ENCODE measurements at regions not wholly inside any gene's neighbourhood (a gene's known extent, or its start where the extent isn't known, plus 50 kb on each side); places are given as distances from the start of the nearest gene placed in this dataset.

DNA sequence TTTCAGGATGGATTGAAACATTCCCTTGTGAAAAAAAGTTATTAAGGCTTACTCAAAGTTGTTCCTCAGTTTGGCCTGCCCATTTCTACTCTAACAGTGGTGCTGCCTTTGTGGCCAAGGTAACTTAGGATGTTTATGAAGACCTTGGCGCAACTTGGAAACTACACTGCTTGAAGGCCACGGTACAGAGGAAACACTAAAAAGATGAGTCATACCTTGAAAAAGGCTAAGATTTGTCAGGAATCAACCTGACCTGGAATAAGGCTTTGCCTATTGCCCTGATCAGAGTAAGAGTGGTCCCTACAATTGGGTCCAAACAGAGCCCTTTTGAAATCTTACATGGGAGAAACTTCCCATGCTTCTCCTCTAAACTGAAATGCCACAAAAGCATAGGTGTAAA lies 119.9 kb upstream of the MOCS1 start:
- Histone ChIP-seq H3K9me3 (ENCODE audit: control insufficient read depth, insufficient read depth, low read length) (no peaks in the 10 kb centered on the region), H3K36me3 (ENCODE audit: control insufficient read depth, insufficient read depth, low read length) (no peaks in the 10 kb centered on the region), H3K27me3 (ENCODE audit: control insufficient read depth, insufficient read depth, low read length) (no peaks in the 10 kb centered on the region), H3K27ac (ENCODE audit: low read depth, low read length) (no peak overlapping the region), H3K4me1 (ENCODE audit: control insufficient read depth, insufficient read depth, low read length) (no peaks in the 10 kb centered on the region), H3K4me3 (ENCODE audit: low read depth, low read length) (no peak overlapping the region)
- no peak for DNase-seq (ENCODE audit: low read depth in 4 of 6, low spot score in 6 of 6)
- 82% methylated on average over 2 of the region's 2 CpGs for whole genome bisulfite sequencing (ENCODE audit: insufficient coverage)

DNA sequence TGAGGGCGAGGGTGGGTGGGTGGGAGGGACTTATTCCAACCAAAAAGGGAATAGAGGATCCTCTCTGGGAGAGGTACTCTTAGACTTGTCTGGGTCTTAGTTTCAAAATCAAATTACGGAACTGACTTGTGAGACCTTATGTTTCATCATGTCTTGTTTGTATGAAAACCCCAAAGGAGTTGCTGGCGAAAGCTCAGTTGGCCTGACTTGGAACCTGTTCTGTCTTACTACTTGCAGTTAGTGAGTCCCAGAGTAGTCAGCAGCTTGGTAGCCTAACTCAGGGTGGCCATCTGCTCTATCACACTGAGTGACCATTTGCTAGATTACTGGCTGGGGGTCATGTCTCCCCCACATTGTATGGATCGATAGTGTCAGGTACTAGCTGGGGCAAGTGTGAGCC lies 114.9 kb upstream of the MOCS1 start:
- WGBS (ENCODE audit: insufficient coverage): 94% methylated on average over 3 of the region's 4 CpGs
- no peaks in the 10 kb centered on the region for H3K27me3 ChIP-seq (ENCODE audit: control insufficient read depth, insufficient read depth, low read length)
- H3K4me1 ChIP-seq (ENCODE audit: control insufficient read depth, insufficient read depth, low read length): no peaks in the 10 kb centered on the region
- H3K27ac ChIP-seq (ENCODE audit: low read depth, low read length): no peak overlapping the region
- no peaks in the 10 kb centered on the region for H3K9me3 ChIP-seq (ENCODE audit: control insufficient read depth, insufficient read depth, low read length)
- no peak for DNase-seq (ENCODE audit: low read depth in 4 of 6, low spot score in 6 of 6)
- no peak overlapping the region for H3K4me3 ChIP-seq (ENCODE audit: low read depth, low read length)
- no peaks in the 10 kb centered on the region for H3K36me3 ChIP-seq (ENCODE audit: control insufficient read depth, insufficient read depth, low read length)

DNA sequence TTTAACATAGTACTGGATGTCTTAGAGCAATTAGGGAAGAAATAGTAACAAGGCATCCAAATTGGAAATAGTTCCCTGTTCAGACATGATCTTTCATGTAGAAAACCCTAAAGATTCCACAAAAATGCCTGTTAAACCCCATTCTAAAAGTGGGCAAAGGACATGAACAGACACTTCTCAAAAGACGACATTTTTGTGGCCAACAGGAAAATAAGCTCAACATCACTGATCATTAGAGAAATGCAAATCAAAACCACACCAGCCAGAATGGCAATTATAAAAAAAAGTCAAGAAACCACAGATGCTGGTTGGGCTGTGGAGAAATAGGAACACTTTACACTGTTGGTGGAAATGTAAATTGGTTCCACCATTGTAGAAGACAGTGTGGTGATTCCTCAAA lies 109.9 kb upstream of the MOCS1 start:
- Histone ChIP-seq H3K4me1 (ENCODE audit: control insufficient read depth, insufficient read depth, low read length) (no peaks in the 10 kb centered on the region), H3K36me3 (ENCODE audit: control insufficient read depth, insufficient read depth, low read length) (no peaks in the 10 kb centered on the region), H3K9me3 (ENCODE audit: control insufficient read depth, insufficient read depth, low read length) (no peaks in the 10 kb centered on the region), H3K27ac (ENCODE audit: low read depth, low read length) (no peak overlapping the region), H3K4me3 (ENCODE audit: low read depth, low read length) (no peak overlapping the region), H3K27me3 (ENCODE audit: control insufficient read depth, insufficient read depth, low read length) (no peaks in the 10 kb centered on the region)
- 89% methylated on average over 1 of the region's 1 CpG for WGBS (ENCODE audit: insufficient coverage)
- no peak for DNase-seq (ENCODE audit: low read depth in 4 of 6, low spot score in 6 of 6)

DNA sequence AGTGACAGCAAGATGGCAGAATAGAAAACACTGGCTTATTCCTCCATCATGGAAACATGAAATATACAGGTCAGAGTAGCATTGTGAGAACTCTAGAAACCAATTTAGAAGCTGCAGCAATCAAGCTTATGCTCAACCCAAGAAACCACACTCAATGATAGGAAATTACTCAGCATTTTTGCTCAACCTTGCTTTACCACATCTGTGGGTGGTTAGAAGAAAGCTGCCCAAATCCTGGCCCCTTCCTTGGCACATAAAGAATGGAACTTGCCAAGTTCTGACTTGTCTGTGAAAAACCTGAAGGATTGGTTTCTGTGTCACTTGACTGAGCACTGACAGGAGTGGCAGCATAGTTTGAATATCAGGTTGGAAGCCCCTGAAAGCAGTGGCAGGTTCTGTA lies 108.0 kb upstream of the MOCS1 start:
- H3K9me3 ChIP-seq (ENCODE audit: control insufficient read depth, insufficient read depth, low read length): no peaks in the 10 kb centered on the region
- no peaks in the 10 kb centered on the region for H3K4me1 ChIP-seq (ENCODE audit: control insufficient read depth, insufficient read depth, low read length)
- DNase-seq (ENCODE audit: low read depth in 4 of 6, low spot score in 6 of 6): no peak
- no peaks in the 10 kb centered on the region for H3K36me3 ChIP-seq (ENCODE audit: control insufficient read depth, insufficient read depth, low read length)
- no peak overlapping the region for H3K4me3 ChIP-seq (ENCODE audit: low read depth, low read length)
- H3K27me3 ChIP-seq (ENCODE audit: control insufficient read depth, insufficient read depth, low read length): no peaks in the 10 kb centered on the region
- no peak overlapping the region for H3K27ac ChIP-seq (ENCODE audit: low read depth, low read length)

DNA sequence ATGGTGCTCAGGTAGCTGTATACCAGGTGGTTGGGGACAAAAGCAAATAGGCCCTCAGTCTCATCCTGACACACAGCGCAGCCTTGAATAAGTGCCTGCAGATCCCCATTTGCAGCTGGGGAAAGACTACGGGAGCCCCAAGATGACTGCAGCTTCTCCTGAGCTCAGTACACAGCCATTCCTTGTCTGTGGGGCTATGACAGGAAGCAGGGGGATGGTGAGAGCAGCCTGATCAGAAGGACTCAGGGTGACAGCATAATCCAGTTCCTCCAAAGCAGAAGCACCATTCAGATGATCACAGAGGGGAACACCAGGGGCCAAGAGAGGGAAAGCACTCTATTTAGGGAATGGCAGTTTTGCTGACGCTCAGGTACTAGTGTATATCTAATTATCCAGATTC lies 104.8 kb upstream of the MOCS1 start:
- DNase-seq (ENCODE audit: low read depth in 4 of 6, low spot score in 6 of 6): peak in 1 of 6 donors; percentile 1
- Histone ChIP-seq H3K4me1 (ENCODE audit: control insufficient read depth, insufficient read depth, low read length) (no peaks in the 10 kb centered on the region), H3K27me3 (ENCODE audit: control insufficient read depth, insufficient read depth, low read length) (no peaks in the 10 kb centered on the region), H3K9me3 (ENCODE audit: control insufficient read depth, insufficient read depth, low read length) (no peaks in the 10 kb centered on the region), H3K36me3 (ENCODE audit: control insufficient read depth, insufficient read depth, low read length) (no peaks in the 10 kb centered on the region), H3K27ac (ENCODE audit: low read depth, low read length) (no peak overlapping the region), H3K4me3 (ENCODE audit: low read depth, low read length) (no peak overlapping the region)
- WGBS (ENCODE audit: insufficient coverage): 82% methylated on average over 2 of the region's 3 CpGs

DNA sequence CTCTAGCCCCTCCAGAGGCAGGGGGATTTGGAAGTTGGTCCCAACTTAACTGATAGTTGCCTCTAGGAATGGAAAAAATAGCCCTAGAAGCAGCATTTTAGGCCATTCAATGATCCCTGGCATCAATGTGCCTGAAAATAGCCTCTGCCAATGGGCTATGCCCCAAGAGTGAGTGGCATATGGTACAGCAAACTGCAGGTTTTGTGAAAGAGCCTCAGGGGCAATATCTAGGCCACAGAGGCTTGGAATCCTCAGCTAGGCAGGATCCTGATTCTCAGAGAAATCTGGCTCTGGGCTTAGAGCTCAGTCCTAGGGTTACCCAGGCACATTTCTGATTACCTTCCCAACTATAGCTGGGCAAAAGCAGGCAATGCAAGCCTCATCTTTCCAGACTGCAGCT lies 104.4 kb upstream of the MOCS1 start:
- H3K4me3 ChIP-seq (ENCODE audit: low read depth, low read length): no peak overlapping the region
- H3K4me1 ChIP-seq (ENCODE audit: control insufficient read depth, insufficient read depth, low read length): no peaks in the 10 kb centered on the region
- no peaks in the 10 kb centered on the region for H3K27me3 ChIP-seq (ENCODE audit: control insufficient read depth, insufficient read depth, low read length)
- peak in 2 of 6 donors; percentile 5 for DNase-seq (ENCODE audit: low read depth in 4 of 6, low spot score in 6 of 6)
- H3K27ac ChIP-seq (ENCODE audit: low read depth, low read length): no peak overlapping the region
- H3K36me3 ChIP-seq (ENCODE audit: control insufficient read depth, insufficient read depth, low read length): no peaks in the 10 kb centered on the region
- no peaks in the 10 kb centered on the region for H3K9me3 ChIP-seq (ENCODE audit: control insufficient read depth, insufficient read depth, low read length)

DNA sequence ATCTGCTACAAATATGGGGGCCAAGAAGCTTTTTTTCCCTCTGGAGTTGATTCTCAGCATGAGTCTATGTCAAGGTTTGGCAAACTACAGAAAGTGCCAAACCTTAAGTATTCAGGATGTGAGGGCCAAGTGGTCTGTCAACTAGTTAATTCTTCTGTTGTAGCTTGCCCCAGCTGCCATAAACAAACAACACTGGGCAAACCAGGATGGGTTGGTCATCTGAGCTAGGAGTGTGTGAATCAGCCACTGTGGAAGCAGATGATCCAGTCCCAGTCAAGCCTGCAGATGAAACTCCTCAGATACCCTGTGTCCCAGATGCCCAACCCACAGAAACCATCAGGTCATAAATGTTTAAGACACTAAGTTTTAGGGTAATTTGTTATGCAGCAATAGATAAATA lies 103.0 kb upstream of the MOCS1 start:
- Histone ChIP-seq H3K9me3 (ENCODE audit: control insufficient read depth, insufficient read depth, low read length) (no peaks in the 10 kb centered on the region), H3K36me3 (ENCODE audit: control insufficient read depth, insufficient read depth, low read length) (no peaks in the 10 kb centered on the region), H3K4me3 (ENCODE audit: low read depth, low read length) (no peak overlapping the region), H3K27ac (ENCODE audit: low read depth, low read length) (no peak overlapping the region), H3K27me3 (ENCODE audit: control insufficient read depth, insufficient read depth, low read length) (no peaks in the 10 kb centered on the region), H3K4me1 (ENCODE audit: control insufficient read depth, insufficient read depth, low read length) (no peaks in the 10 kb centered on the region)
- DNase-seq (ENCODE audit: low read depth in 4 of 6, low spot score in 6 of 6): no peak

DNA sequence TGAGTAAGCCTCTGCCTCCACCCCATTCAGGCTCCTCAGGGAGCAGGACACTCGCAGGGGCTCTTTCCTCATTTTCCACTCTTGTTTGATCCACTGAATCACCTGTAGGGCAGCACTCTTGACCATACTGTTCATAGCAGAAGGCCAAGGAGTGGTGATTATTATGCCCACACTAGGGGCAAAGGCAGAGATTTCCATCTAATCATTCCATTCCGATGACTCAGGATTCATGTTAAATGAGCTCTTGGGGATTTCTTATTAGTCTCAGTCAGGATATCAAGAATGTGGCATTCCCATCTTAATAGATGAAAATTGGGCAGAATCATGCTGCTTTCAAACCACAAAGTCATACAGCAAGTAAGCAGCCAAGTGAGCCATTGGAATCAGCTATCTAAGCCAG lies 101.9 kb upstream of the MOCS1 start:
- no peak overlapping the region for H3K4me3 ChIP-seq (ENCODE audit: low read depth, low read length)
- no CpG with 5 or more reads among the region's 2 CpGs for WGBS (ENCODE audit: insufficient coverage)
- H3K36me3 ChIP-seq (ENCODE audit: control insufficient read depth, insufficient read depth, low read length): no peaks in the 10 kb centered on the region
- H3K27me3 ChIP-seq (ENCODE audit: control insufficient read depth, insufficient read depth, low read length): no peaks in the 10 kb centered on the region
- no peak for DNase-seq (ENCODE audit: low read depth in 4 of 6, low spot score in 6 of 6)
- no peaks in the 10 kb centered on the region for H3K9me3 ChIP-seq (ENCODE audit: control insufficient read depth, insufficient read depth, low read length)
- no peaks in the 10 kb centered on the region for H3K4me1 ChIP-seq (ENCODE audit: control insufficient read depth, insufficient read depth, low read length)
- no peak overlapping the region for H3K27ac ChIP-seq (ENCODE audit: low read depth, low read length)

DNA sequence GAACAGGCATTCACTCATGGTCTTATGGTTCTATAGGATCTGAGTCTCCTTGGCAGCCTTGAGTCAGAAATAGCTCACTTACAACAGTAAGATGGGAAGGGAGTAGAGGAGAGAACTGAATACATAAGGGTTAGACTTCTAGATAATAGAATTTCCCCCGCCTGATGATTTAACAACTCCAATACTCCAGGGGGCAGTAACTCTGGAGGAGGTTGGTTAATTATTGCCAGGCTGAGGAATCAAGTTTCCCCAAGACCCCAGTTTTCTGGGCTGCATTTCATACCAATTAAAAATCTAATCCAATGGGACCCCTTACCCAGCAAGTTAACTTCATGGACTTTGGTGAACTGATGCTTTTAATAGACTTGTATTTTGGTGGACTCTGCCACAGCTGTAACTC lies 94.2 kb upstream of the MOCS1 start:
- H3K4me1 ChIP-seq (ENCODE audit: control insufficient read depth, insufficient read depth, low read length): no peaks in the 10 kb centered on the region
- peak in 3 of 6 donors; percentile 10 to 62 (median 14) for DNase-seq (ENCODE audit: low read depth in 4 of 6, low spot score in 6 of 6)

DNA sequence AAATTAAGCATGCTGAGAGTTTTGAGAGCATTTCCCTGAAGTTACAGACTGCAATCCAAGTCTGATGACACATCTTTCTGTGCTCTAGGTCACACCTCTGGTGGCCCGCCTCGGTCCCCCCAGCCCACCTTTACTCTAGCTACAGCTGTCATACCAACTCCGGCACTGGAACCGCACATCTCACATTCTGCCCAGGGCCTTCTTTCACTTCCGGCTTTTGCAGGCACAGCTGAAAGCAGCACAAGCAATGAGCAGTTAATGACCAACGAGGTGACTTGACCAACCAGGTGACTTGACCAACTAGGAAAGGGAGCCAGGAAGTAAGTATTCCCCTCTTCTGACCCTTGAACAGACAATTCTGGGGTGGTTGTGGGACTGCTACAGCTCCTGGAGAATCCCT lies 88.6 kb upstream of the MOCS1 start:
- DNase-seq (ENCODE audit: low read depth in 4 of 6, low spot score in 6 of 6): no peak
- no peaks in the 10 kb centered on the region for H3K27me3 ChIP-seq (ENCODE audit: control insufficient read depth, insufficient read depth, low read length)
- H3K36me3 ChIP-seq (ENCODE audit: control insufficient read depth, insufficient read depth, low read length): no peaks in the 10 kb centered on the region
- H3K27ac ChIP-seq (ENCODE audit: low read depth, low read length): no peak overlapping the region
- H3K4me3 ChIP-seq (ENCODE audit: low read depth, low read length): no peak overlapping the region
- no peaks in the 10 kb centered on the region for H3K4me1 ChIP-seq (ENCODE audit: control insufficient read depth, insufficient read depth, low read length)
- 83% methylated on average over 6 of the region's 6 CpGs for WGBS (ENCODE audit: insufficient coverage)
- H3K9me3 ChIP-seq (ENCODE audit: control insufficient read depth, insufficient read depth, low read length): no peaks in the 10 kb centered on the region

More for the DNA sequence above, 94.2 kb upstream of the MOCS1 start:
- no CpG with 5 or more reads among the region's 1 CpG for WGBS (ENCODE audit: insufficient coverage)
- H3K4me3 ChIP-seq (ENCODE audit: low read depth, low read length): no peak overlapping the region
- H3K9me3 ChIP-seq (ENCODE audit: control insufficient read depth, insufficient read depth, low read length): no peaks in the 10 kb centered on the region
- H3K36me3 ChIP-seq (ENCODE audit: control insufficient read depth, insufficient read depth, low read length): no peaks in the 10 kb centered on the region
- H3K27ac ChIP-seq (ENCODE audit: low read depth, low read length): no peak overlapping the region
- H3K27me3 ChIP-seq (ENCODE audit: control insufficient read depth, insufficient read depth, low read length): no peaks in the 10 kb centered on the region

DNA sequence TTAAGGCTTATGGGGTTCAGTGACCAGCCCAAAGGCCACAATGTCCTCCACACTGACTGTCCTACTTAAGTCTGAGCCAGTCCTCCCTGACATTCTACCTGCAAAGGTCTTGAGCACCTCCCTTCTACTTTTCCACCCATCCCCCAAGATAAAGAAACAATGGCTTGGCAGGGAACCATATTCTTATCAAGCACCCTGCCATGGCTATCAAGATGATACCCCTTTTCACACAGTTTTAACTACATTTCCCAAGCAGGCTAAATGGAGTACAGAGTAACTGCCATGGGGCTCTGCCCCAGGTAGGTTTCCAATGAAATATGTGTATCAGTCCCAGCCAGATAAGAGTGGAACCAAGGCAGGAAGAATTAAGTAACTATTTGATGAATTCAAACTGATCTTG lies 85.9 kb upstream of the MOCS1 start:
- H3K9me3 ChIP-seq (ENCODE audit: control insufficient read depth, insufficient read depth, low read length): no peaks in the 10 kb centered on the region
- no peaks in the 10 kb centered on the region for H3K4me1 ChIP-seq (ENCODE audit: control insufficient read depth, insufficient read depth, low read length)
- H3K27me3 ChIP-seq (ENCODE audit: control insufficient read depth, insufficient read depth, low read length): no peaks in the 10 kb centered on the region
- H3K4me3 ChIP-seq (ENCODE audit: low read depth, low read length): no peak overlapping the region
- H3K27ac ChIP-seq (ENCODE audit: low read depth, low read length): no peak overlapping the region
- no peaks in the 10 kb centered on the region for H3K36me3 ChIP-seq (ENCODE audit: control insufficient read depth, insufficient read depth, low read length)
- DNase-seq (ENCODE audit: low read depth in 4 of 6, low spot score in 6 of 6): no peak
